D721Med (cell line): ENCODE measurements at regions not wholly inside any gene's neighbourhood (a gene's known extent, or its start where the extent isn't known, plus 50 kb on each side); places are given as distances from the start of the nearest gene placed in this dataset.

Experiments
- DNase-seq: peaks from one replicate; pipeline ENCODE4 v3.0.0; 2011; ENCODE audit warnings: low spot score; ENCODE audit not compliant: insufficient read length
- FAIRE-seq: peaks from 2 replicates; lab custom pipeline; 2011; peaks lifted over from hg19 to GRCh38; lab: Jason Lieb, UNC
- TF ChIP-seq, protein P1 (sequence below): IDR thresholded peaks from 2 replicates; pipeline ENCODE4 v1.5.1; 2012; ENCODE audit warnings: mild to moderate bottlenecking, control low read depth; ENCODE audit not compliant: insufficient read depth; ENCODE audit errors: missing control alignments

- TF ChIP-seq, protein P1, sequence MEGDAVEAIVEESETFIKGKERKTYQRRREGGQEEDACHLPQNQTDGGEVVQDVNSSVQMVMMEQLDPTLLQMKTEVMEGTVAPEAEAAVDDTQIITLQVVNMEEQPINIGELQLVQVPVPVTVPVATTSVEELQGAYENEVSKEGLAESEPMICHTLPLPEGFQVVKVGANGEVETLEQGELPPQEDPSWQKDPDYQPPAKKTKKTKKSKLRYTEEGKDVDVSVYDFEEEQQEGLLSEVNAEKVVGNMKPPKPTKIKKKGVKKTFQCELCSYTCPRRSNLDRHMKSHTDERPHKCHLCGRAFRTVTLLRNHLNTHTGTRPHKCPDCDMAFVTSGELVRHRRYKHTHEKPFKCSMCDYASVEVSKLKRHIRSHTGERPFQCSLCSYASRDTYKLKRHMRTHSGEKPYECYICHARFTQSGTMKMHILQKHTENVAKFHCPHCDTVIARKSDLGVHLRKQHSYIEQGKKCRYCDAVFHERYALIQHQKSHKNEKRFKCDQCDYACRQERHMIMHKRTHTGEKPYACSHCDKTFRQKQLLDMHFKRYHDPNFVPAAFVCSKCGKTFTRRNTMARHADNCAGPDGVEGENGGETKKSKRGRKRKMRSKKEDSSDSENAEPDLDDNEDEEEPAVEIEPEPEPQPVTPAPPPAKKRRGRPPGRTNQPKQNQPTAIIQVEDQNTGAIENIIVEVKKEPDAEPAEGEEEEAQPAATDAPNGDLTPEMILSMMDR: no peak
- DNase-seq (no peak), FAIRE-seq (no peak)
Measured at GRCh38 chr18:38982072-38982471, 1416.5 kb upstream of the CELF4 start.

DNA sequence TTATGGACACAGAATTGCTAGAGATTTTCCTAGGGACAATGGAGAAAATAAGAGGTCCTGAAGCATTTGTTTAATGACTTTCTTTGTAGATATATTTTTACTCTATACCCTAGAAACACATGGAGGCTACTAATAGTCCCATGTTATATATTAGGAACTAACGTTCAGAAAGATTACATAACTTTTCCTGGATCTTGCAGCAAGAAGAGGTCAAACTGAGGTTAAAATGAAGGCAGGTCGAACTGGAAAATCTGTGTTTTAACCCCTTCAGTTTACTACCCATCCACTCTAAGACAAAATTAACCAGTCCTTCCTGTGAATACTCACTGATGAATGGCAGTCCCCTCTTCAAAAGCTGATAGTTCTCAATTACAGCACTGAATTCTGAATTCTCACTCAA lies 1415.8 kb upstream of the CELF4 start:
- DNase-seq (no peak), FAIRE-seq (peak; percentile 11)

GRCh38 chr18:38980420-38980819 lies 1414.8 kb upstream of the CELF4 start:
- DNase-seq (no peak), FAIRE-seq (no peak)
- TF ChIP-seq, protein P1: no peak

More for the DNA sequence above, 1415.8 kb upstream of the CELF4 start:
- TF ChIP-seq, protein P1: no peak

DNA sequence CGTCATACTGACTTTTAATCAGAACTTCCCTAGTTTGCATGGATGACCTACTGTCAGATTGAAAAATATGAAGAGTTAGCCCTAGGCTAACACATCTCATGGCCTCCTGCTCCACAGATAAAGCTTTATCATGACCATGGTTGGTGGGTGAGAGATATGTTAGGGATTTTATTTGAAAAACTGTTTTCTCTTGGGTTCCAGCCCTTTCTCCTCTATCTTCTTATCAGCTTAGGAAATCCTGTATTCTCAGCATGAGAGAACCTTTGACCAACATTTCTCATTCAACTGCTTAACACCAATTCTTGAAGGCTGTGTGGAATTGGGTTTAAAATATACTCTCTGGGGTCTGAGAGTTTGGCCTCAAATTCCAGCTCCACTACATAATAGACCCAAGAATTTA lies 1407.0 kb upstream of the CELF4 start:
- DNase-seq: no peak
- TF ChIP-seq, protein P1: no peak
- FAIRE-seq: no peak

GRCh38 chr18:38971881-38972280 lies 1406.3 kb upstream of the CELF4 start:
- FAIRE-seq (no peak), DNase-seq (no peak)
- TF ChIP-seq, protein P1: no peak

DNA sequence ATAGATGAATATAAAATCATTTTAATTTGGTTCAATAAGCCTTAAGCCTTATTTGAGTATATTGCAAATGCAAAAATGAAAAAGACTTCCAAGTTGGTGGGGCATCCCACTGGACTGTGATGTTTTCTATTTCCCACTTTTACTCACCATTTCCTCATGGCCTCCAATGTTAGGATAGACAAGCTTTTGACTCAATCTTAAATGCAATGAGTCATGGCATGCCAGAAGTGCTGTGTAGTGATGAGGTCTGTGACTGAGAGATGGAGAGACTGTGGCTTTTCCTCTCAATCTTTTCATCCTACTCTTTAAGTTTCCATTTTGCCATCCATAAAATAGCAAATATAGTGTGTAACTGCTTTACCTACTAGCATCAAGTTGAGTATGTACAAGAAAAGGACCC lies 1401.2 kb upstream of the CELF4 start:
- FAIRE-seq: peak; percentile 61
- no peak for DNase-seq

DNA sequence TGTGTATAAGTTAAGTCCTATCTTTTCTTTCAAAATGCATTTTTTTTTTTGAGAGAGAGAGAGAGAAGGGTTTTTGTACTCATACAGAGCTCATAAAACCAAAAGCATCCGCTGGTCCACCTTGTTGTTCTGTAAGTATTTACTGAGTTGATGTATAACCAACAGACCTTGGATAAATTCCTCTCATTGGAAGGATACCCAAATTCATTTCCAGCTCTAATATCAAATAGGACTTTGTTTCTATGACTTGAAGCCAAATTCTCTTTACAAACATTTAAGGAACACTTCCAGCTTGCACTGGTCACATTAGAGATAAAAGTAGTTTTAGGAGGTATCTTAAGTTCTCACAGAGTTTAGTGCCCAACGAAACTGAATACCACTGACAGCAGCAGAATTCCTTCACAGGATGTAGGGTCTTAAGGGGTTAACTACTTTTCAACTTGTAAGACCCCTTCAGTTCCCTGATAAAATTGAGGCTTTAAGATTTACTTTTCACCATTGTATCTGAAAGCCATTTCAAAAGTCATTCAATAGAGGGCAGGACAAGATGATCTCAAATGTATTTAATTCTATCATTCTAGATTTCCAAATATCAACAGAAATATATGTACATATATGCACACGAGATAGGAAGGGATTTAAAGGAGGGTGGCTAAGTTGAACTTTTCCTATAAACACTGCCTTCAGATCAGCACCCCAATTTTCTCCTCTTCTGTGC lies 1398.5 kb upstream of the CELF4 start:
- TF ChIP-seq, protein P1: no peak
- DNase-seq (no peak), FAIRE-seq (no peak)

More for the DNA sequence above, 1401.2 kb upstream of the CELF4 start:
- TF ChIP-seq, protein P1: no peak
